ENCODE measurements at regions not wholly inside any gene's neighbourhood (a gene's known extent, or its start where the extent isn't known, plus 50 kb on each side); places are given as distances from the start of the nearest gene placed in this dataset.

- H3K36me3 ChIP-seq (replicated peaks; ENCODE audit: low read depth, low read length) = no peaks in the 10 kb centered on the region
- H3K4me1 ChIP-seq (ENCODE audit: low read length) = peaks cover 10% of the 10 kb centered on the region
- peak overlapping the region; percentile 11; the same call in 1 of the 2 replicates for H3K9ac ChIP-seq (ENCODE audit: low read length)
- no peak overlapping the region for H3K27ac ChIP-seq (ENCODE audit: low read length)
- 0 out of 2 replicates have a peak, but pooled peaks cover 2% of the 10 kb centered on the region for H3K27me3 ChIP-seq (ENCODE audit: low read depth, low read length)
- H3K4me2 ChIP-seq (ENCODE audit: low read length) = peak overlapping the region; percentile 68
- H4K20me1 ChIP-seq (ENCODE audit: insufficient read depth, low read length) = no peaks in the 10 kb centered on the region
- no peak for TF ChIP-seq CTCF (IDR thresholded peaks at IDR 0.05; ENCODE audit: low read depth, low read length)
- TF ChIP-seq EZH2phosphoT487 (IDR thresholded peaks at IDR 0.05; ENCODE audit: low read depth) = no peak
- H3K79me2 ChIP-seq (ENCODE audit: low read length) = no peaks in the 10 kb centered on the region
- peak overlapping the region; percentile 95 for H2AFZ ChIP-seq (ENCODE audit: low read depth, low read length)
- H3K9me3 ChIP-seq (ENCODE audit: insufficient read depth, low read length) = no peaks in the 10 kb centered on the region
- H3K4me3 ChIP-seq (ENCODE audit: low read length) = peak overlapping the region; percentile 41
Observed at GRCh38 chr20:50381771-50382593, 128.2 kb upstream of the PTPN1 start.

GRCh38 chr20:50385733-50386640 is 124.2 kb upstream of the PTPN1 start:
- no peak overlapping the region for H3K4me2 ChIP-seq (ENCODE audit: low read length)
- no peak for TF ChIP-seq EZH2phosphoT487 (IDR thresholded peaks at IDR 0.05; ENCODE audit: low read depth)
- no peak for TF ChIP-seq CTCF (IDR thresholded peaks at IDR 0.05; ENCODE audit: low read depth, low read length)
- H3K27me3 ChIP-seq (ENCODE audit: low read depth, low read length) = peaks cover 16% of the 10 kb centered on the region

GRCh38 chr20:50386641-50386960 is 123.6 kb upstream of the PTPN1 start:
- no peak overlapping the region for H3K27ac ChIP-seq (ENCODE audit: low read length)
- no peaks in the 10 kb centered on the region for H3K79me2 ChIP-seq (ENCODE audit: low read length)
- peaks cover 16% of the 10 kb centered on the region for H3K27me3 ChIP-seq (ENCODE audit: low read depth, low read length)
- H2AFZ ChIP-seq (ENCODE audit: low read depth, low read length) = no peak overlapping the region
- H3K9me3 ChIP-seq (ENCODE audit: insufficient read depth, low read length) = no peaks in the 10 kb centered on the region
- H4K20me1 ChIP-seq (ENCODE audit: insufficient read depth, low read length) = no peaks in the 10 kb centered on the region
- H3K4me2 ChIP-seq (ENCODE audit: low read length) = no peak overlapping the region
- peaks cover 13% of the 10 kb centered on the region for H3K4me1 ChIP-seq (ENCODE audit: low read length)
- H3K36me3 ChIP-seq (replicated peaks; ENCODE audit: low read depth, low read length) = no peaks in the 10 kb centered on the region
- TF ChIP-seq CTCF (IDR thresholded peaks at IDR 0.05; ENCODE audit: low read depth, low read length) = no peak
- no peak for TF ChIP-seq EZH2phosphoT487 (IDR thresholded peaks at IDR 0.05; ENCODE audit: low read depth)
- no peak overlapping the region for H3K9ac ChIP-seq (ENCODE audit: low read length)
- no peak overlapping the region for H3K4me3 ChIP-seq (ENCODE audit: low read length)

More at GRCh38 chr20:50385733-50386640, 124.2 kb upstream of the PTPN1 start:
- Histone ChIP-seq H2AFZ (ENCODE audit: low read depth, low read length) (no peak overlapping the region), H3K4me1 (ENCODE audit: low read length) (peaks cover 10% of the 10 kb centered on the region), H3K27ac (ENCODE audit: low read length) (no peak overlapping the region), H3K79me2 (ENCODE audit: low read length) (no peaks in the 10 kb centered on the region), H4K20me1 (ENCODE audit: insufficient read depth, low read length) (no peaks in the 10 kb centered on the region), H3K9ac (ENCODE audit: low read length) (no peak overlapping the region), H3K36me3 (replicated peaks; ENCODE audit: low read depth, low read length) (no peaks in the 10 kb centered on the region), H3K9me3 (ENCODE audit: insufficient read depth, low read length) (no peaks in the 10 kb centered on the region), H3K4me3 (ENCODE audit: low read length) (no peak overlapping the region)
